ENCODE measurements at regions not wholly inside any gene's neighbourhood (a gene's known extent, or its start where the extent isn't known, plus 50 kb on each side); places are given as distances from the start of the nearest gene placed in this dataset.
"Not testable (repeated sequence)": the region's sequence is repeated elsewhere in the genome, so short reads cannot be mapped to it uniquely, and the experiment has no call there.

DNA sequence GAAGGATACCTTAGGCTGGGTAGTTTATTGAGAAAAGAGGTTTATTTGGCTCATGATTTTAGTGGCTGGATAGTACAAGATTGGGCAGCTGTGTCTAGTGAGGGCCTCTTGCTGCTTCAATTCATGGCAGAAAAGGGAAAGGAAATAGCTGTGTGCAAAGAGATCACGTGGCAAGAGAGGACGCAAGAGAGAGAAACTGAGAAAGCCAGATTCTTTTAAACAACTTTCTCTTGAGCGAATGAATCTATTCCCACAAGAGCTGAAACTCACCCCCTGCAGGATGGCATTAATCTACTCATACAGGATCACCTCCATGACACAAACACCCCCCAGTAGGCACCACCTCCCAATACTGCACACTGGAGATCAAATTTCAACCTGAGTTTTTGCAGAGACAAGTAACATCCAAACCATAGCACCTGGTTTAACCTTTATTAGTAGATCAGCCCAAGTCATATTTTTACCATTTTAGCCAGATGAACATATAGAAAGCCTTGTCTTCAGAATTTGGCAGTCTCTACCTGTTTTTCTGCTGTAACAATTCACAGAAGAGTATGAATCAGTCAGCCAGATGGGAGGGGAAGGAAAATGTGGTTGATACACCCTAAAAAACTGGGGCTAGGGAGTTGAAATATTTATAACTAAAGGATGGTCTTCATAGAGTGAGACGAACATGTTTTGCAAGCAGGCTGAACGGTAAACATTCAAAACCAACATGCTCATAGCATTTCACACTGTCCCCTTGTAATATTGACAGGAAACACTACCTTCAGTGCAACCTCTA lies 73.9 kb upstream of the NCKAP5 start:
- DNase-seq (no peak), ATAC-seq (no peak)
- Histone ChIP-seq H3K4me3 (no peak overlapping the region), H3K4me1 (peaks cover 0 to 17% (median 0%) of the 10 kb centered on the region in 12 donors), H3K27ac (no peak overlapping the region), H3K9me3 (peaks cover 0 to 11% (median 0%) of the 10 kb centered on the region in 12 donors), H3K27me3 (no peaks in the 10 kb centered on the region), H3K36me3 (no peaks in the 10 kb centered on the region)
- intact Hi-C loops (cut with DNase I): no loop called here
- no peak for TF ChIP-seq POLR2A (IDR thresholded peaks at IDR 0.05)
- TF ChIP-seq, protein P1, sequence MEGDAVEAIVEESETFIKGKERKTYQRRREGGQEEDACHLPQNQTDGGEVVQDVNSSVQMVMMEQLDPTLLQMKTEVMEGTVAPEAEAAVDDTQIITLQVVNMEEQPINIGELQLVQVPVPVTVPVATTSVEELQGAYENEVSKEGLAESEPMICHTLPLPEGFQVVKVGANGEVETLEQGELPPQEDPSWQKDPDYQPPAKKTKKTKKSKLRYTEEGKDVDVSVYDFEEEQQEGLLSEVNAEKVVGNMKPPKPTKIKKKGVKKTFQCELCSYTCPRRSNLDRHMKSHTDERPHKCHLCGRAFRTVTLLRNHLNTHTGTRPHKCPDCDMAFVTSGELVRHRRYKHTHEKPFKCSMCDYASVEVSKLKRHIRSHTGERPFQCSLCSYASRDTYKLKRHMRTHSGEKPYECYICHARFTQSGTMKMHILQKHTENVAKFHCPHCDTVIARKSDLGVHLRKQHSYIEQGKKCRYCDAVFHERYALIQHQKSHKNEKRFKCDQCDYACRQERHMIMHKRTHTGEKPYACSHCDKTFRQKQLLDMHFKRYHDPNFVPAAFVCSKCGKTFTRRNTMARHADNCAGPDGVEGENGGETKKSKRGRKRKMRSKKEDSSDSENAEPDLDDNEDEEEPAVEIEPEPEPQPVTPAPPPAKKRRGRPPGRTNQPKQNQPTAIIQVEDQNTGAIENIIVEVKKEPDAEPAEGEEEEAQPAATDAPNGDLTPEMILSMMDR (IDR thresholded peaks at IDR 0.05): no peak
- WGBS, 4 donors: 71 to 80% (median 76%) methylated on average over 5 of the region's 5 CpGs

DNA sequence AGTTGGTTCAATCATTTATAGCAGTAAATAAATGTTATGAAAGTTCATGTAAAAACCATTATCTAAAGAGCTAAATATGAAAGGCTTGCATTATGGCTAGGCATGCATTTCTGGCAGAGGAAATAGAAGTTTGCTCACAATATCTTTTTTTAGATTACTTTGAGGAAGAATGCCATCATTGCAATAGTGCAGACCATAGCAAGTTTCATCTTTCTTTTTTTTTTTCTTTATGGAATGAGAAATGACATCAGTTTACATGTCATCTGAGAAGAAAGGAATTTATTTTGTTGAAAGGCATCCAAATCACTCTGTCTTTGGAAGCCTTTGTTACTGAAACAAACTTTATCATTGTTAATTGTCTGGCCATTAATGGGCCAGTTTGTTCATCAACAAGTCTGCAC lies 74.5 kb upstream of the NCKAP5 start:
- peaks cover 0 to 17% (median 0%) of the 10 kb centered on the region in 12 donors for H3K4me1 ChIP-seq
- no peak for DNase-seq
- intact Hi-C loops (cut with DNase I): no loop called here
- no peak for TF ChIP-seq POLR2A (IDR thresholded peaks at IDR 0.05)
- TF ChIP-seq, protein P1 (IDR thresholded peaks at IDR 0.05): no peak
- H3K9me3 ChIP-seq: peaks cover 0 to 11% (median 0%) of the 10 kb centered on the region in 12 donors
- no peaks in the 10 kb centered on the region for H3K27me3 ChIP-seq
- H3K27ac ChIP-seq: no peak overlapping the region
- peak in 1 of 4 donors; percentile 13 for ATAC-seq
- H3K36me3 ChIP-seq: no peaks in the 10 kb centered on the region
- no peak overlapping the region for H3K4me3 ChIP-seq

DNA sequence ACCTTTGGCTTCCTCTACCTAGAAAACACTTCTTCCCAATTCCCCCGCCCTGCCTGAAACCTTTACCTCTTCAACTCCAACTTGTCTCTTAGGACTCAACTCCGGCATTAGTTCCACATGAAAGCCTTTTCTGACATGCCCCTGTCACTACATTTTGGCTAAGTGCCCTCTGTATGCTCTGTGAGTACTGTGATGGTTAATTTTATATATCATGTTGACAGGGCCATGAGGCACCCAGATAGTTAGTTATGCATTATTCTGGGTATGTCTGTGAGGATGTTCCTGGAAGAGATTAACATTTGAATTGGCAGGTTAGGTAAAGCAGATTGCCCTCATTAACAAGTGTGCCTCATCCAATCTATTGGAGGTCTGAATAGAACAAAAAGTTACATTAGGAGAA lies 75.6 kb upstream of the NCKAP5 start:
- DNase-seq (no peak), ATAC-seq (no peak)
- Histone ChIP-seq H3K27me3 (no peaks in the 10 kb centered on the region), H3K27ac (no peak overlapping the region), H3K4me3 (no peak overlapping the region), H3K4me1 (peaks cover 0 to 17% (median 0%) of the 10 kb centered on the region in 12 donors), H3K36me3 (no peaks in the 10 kb centered on the region), H3K9me3 (peaks cover 0 to 15% (median 0%) of the 10 kb centered on the region in 12 donors)
- intact Hi-C loops (cut with DNase I): no loop called here
- no peak for TF ChIP-seq POLR2A (IDR thresholded peaks at IDR 0.05)
- TF ChIP-seq, protein P1 (IDR thresholded peaks at IDR 0.05): no peak
- WGBS, 4 donors: 87 to 95% (median 91%) methylated on average over 2 of the region's 2 CpGs

DNA sequence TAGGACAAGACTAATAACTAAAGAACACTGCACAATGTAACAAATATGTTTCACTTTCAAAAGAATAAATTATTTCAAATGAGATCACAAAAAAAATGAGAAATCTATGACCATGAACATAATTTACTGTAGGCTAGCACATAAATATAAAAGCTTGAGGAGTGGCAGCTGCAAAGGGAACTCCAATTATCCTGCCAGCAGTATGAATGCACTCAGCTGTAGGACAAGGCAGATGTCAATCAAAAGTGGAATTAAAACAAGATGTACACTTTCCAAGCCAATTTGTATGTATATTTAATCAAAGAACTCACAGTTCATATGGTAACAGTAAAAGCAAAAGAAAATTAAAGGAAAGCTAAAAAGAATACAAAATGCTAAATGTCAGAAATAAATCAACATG lies 76.6 kb upstream of the NCKAP5 start:
- intact Hi-C loops (cut with DNase I): no loop called here
- DNase-seq (no peak), ATAC-seq (no peak)
- Histone ChIP-seq H3K27me3 (no peaks in the 10 kb centered on the region), H3K36me3 (no peaks in the 10 kb centered on the region), H3K9me3 (peaks cover 0 to 25% (median 0%) of the 10 kb centered on the region in 12 donors), H3K27ac (no peak overlapping the region), H3K4me1 (peaks cover 0 to 17% (median 0%) of the 10 kb centered on the region in 12 donors), H3K4me3 (no peak overlapping the region)
- TF ChIP-seq, protein P1 (IDR thresholded peaks at IDR 0.05): no peak
- no peak for TF ChIP-seq POLR2A (IDR thresholded peaks at IDR 0.05)

DNA sequence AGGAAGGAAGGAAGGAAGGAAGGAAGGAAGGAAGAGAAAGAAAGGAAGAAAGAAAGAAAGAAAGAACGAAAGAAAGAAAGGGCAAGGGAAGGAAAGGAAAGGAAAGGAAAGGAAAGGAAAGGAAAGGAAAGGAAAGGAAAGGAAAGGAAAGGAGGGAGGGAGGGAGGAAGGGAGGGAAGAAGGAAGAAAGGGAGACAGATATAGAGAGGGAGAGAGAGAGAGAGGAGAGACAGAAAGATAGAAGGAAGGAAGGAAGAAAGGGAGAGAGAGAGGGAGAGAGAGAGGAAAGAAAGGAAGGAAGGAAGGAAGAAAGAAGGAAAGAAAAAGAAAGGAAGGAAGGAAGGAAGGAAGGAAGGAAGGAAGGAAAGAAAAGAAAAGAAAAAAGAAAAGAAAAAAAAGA lies 79.1 kb upstream of the NCKAP5 start:
- H3K36me3 ChIP-seq; H3K27me3 ChIP-seq; ATAC-seq; H3K27ac ChIP-seq; DNase-seq; H3K4me3 ChIP-seq; intact Hi-C loops (cut with DNase I): not testable (repeated sequence)
- peaks cover 0 to 38% (median 0%) of the 10 kb centered on the region in 12 donors for H3K9me3 ChIP-seq
- peaks cover 0 to 15% (median 0%) of the 10 kb centered on the region in 12 donors for H3K4me1 ChIP-seq
- 84 to 87% (median 85%) methylated on average over 1 of the region's 1 CpG for WGBS, 4 donors
